ENCODE measurements at regions not wholly inside any gene's neighbourhood (a gene's known extent, or its start where the extent isn't known, plus 50 kb on each side); places are given as distances from the start of the nearest gene placed in this dataset.

DNA sequence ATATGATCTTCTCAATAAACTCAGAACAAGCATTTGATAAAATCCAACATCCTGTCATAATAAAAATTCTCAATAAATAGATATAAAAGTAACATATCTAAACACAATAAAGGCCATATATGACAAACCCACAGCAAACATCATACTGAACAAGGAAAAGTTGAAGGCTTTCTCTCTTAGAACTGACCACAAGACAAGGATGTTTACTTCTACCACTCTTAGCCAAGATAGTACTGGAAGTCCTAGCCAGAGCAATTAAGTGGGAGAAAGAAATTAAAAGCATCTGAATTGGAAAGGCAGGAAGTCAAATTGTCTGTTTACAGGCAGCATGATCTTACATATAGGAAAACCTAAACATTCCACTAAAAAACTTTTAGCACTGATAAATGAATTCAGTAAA lies 510.9 kb downstream of the ANKRD7 start:
- TF ChIP-seq, protein P1, sequence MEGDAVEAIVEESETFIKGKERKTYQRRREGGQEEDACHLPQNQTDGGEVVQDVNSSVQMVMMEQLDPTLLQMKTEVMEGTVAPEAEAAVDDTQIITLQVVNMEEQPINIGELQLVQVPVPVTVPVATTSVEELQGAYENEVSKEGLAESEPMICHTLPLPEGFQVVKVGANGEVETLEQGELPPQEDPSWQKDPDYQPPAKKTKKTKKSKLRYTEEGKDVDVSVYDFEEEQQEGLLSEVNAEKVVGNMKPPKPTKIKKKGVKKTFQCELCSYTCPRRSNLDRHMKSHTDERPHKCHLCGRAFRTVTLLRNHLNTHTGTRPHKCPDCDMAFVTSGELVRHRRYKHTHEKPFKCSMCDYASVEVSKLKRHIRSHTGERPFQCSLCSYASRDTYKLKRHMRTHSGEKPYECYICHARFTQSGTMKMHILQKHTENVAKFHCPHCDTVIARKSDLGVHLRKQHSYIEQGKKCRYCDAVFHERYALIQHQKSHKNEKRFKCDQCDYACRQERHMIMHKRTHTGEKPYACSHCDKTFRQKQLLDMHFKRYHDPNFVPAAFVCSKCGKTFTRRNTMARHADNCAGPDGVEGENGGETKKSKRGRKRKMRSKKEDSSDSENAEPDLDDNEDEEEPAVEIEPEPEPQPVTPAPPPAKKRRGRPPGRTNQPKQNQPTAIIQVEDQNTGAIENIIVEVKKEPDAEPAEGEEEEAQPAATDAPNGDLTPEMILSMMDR (IDR thresholded peaks at IDR 0.05) = no peak
- H3K9me3 ChIP-seq = no peaks in the 10 kb centered on the region
- H3K4me3 ChIP-seq (ENCODE audit: low read depth in 1 of 2, low read length in 1 of 2) = no peak overlapping the region
- H3K36me3 ChIP-seq = no peaks in the 10 kb centered on the region
- H3K27me3 ChIP-seq = no peaks in the 10 kb centered on the region
- no peak overlapping the region for H3K27ac ChIP-seq
- no peaks in the 10 kb centered on the region for H3K4me1 ChIP-seq (ENCODE audit: control insufficient read depth in 1 of 2, insufficient read depth in 1 of 2, low read depth in 1 of 2, low read length in 1 of 2)

DNA sequence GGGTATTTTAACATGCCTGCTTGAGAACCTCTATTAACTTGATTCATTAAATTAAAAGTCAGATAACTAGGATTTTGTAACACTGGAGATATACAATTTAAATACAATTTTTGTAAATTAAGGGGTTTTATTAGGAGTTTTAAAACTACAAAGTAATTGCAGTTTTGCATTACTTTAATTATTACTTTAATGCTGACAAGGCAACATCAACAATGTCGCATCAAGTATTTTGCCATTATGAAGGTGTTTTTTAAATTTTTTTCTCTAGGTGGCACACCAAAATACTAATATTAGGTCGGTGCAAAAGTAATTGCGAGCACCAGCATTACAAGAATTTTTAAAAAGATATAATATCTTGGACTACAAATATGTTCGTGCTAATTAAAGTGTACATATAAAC lies 513.4 kb downstream of the ANKRD7 start:
- no peak overlapping the region for H3K4me3 ChIP-seq (ENCODE audit: low read depth in 1 of 2, low read length in 1 of 2)

DNA sequence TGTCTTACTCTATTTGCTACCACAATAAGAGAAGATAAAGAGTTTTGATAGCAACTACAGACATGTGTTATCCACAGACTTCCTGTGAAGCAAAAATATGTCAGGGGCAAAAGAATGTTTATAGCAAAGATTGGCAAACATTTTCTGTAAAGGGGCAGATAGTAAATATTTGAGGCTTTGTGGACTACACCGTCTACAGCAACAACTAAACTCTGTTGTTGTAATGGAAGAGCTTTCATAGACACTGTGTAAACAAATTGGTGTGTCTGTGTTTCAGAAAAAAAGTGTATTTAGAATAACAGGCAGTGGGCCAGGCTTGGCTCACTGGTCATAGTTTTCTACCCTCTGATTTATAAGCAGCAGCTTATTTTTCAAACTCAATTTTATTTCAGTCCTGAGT lies 521.4 kb downstream of the ANKRD7 start:
- Histone ChIP-seq H3K27ac (no peak overlapping the region), H3K9me3 (no peaks in the 10 kb centered on the region), H3K27me3 (no peaks in the 10 kb centered on the region), H3K36me3 (no peaks in the 10 kb centered on the region), H3K4me1 (ENCODE audit: control insufficient read depth in 1 of 2, insufficient read depth in 1 of 2, low read depth in 1 of 2, low read length in 1 of 2) (no peaks in the 10 kb centered on the region), H3K4me3 (ENCODE audit: low read depth in 1 of 2, low read length in 1 of 2) (no peak overlapping the region)
- TF ChIP-seq, protein P1 (IDR thresholded peaks at IDR 0.05) = no peak

More for the DNA sequence above, 513.4 kb downstream of the ANKRD7 start:
- TF ChIP-seq, protein P1 (IDR thresholded peaks at IDR 0.05) = no peak
- Histone ChIP-seq H3K27ac (no peak overlapping the region), H3K4me1 (ENCODE audit: control insufficient read depth in 1 of 2, insufficient read depth in 1 of 2, low read depth in 1 of 2, low read length in 1 of 2) (no peaks in the 10 kb centered on the region), H3K27me3 (no peaks in the 10 kb centered on the region), H3K9me3 (no peaks in the 10 kb centered on the region), H3K36me3 (no peaks in the 10 kb centered on the region)

DNA sequence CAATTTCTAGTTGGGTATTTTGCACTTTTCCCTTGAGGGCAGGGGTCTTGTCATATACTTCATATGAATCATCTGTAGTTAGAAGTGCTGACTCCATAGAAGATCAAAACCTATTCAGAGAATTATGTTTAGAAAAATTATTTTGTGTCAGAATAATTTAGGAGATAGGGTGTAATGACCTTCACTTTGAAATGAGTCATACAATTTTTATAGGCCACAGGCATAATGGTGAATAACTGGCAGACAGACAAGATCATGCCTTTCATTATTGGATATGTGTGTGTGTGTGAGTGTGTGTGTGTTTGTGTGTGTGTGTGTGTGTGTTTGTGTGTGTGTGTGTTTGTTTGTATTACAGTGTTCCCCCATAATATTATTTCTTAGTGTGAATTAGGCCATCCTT lies 523.0 kb downstream of the ANKRD7 start:
- H3K4me1 ChIP-seq (ENCODE audit: control insufficient read depth in 1 of 2, insufficient read depth in 1 of 2, low read depth in 1 of 2, low read length in 1 of 2) = no peaks in the 10 kb centered on the region
- no peak overlapping the region for H3K4me3 ChIP-seq (ENCODE audit: low read depth in 1 of 2, low read length in 1 of 2)
- no peaks in the 10 kb centered on the region for H3K9me3 ChIP-seq
- no peaks in the 10 kb centered on the region for H3K27me3 ChIP-seq
- H3K36me3 ChIP-seq = no peaks in the 10 kb centered on the region
- TF ChIP-seq, protein P1 (IDR thresholded peaks at IDR 0.05) = no peak
- H3K27ac ChIP-seq = no peak overlapping the region

DNA sequence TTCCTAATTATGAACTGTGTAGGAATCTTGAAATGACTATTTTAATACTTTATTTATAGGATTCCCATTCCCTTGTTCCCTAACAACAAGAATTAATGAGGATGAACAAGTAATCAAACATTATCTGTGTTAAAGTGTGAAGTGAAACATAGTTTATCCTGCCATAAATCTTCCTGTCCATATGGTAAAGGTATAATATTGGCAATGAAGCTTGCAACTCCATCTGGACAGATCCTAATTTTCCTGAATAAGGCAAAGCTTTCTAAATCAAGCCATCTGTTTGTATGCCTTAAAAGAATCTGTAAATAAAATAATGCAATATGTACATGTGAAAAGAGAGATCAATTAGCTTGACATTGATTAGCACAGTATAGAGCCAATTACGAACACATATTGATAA lies 529.0 kb downstream of the ANKRD7 start:
- Histone ChIP-seq H3K9me3 (no peaks in the 10 kb centered on the region), H3K4me1 (ENCODE audit: control insufficient read depth in 1 of 2, insufficient read depth in 1 of 2, low read depth in 1 of 2, low read length in 1 of 2) (no peaks in the 10 kb centered on the region), H3K27ac (no peak overlapping the region), H3K36me3 (no peaks in the 10 kb centered on the region), H3K4me3 (ENCODE audit: low read depth in 1 of 2, low read length in 1 of 2) (no peak overlapping the region), H3K27me3 (no peaks in the 10 kb centered on the region)
- TF ChIP-seq, protein P1 (IDR thresholded peaks at IDR 0.05) = no peak

DNA sequence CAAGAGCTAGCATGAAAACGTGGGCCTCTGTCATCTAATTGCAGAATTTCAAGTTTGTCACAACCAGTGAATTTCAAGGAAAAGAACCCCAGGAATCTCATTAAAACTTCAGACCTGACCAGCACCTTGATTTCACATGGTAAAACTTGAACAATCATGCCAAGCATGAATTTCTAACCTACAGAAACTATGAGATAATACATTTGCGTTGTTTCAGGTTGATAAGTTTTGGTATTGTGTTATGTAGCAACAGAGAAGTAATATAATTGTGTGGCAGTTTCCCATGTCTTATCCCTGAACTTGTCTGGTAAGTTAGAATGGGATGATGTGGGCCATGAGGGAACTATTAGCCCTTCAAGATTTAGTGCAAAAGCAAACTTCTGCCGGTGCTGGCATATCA lies 530.1 kb downstream of the ANKRD7 start:
- no peaks in the 10 kb centered on the region for H3K9me3 ChIP-seq
- TF ChIP-seq, protein P1 (IDR thresholded peaks at IDR 0.05) = no peak
- no peaks in the 10 kb centered on the region for H3K36me3 ChIP-seq
- no peaks in the 10 kb centered on the region for H3K27me3 ChIP-seq
- H3K4me3 ChIP-seq (ENCODE audit: low read depth in 1 of 2, low read length in 1 of 2) = no peak overlapping the region
- H3K27ac ChIP-seq = no peak overlapping the region
- H3K4me1 ChIP-seq (ENCODE audit: control insufficient read depth in 1 of 2, insufficient read depth in 1 of 2, low read depth in 1 of 2, low read length in 1 of 2) = no peaks in the 10 kb centered on the region

Data from neutrophil (primary cell).